ENCODE measurements at regions not wholly inside any gene's neighbourhood (a gene's known extent, or its start where the extent isn't known, plus 50 kb on each side); places are given as distances from the start of the nearest gene placed in this dataset.

- DNase-seq (ENCODE audit: low read depth in 3 of 3) = no peak
Observed at GRCh38 chr13:62321139-62321538, 905.5 kb upstream of the PCDH20 start.

- no peak for DNase-seq (ENCODE audit: low read depth in 3 of 3)
Observed at GRCh38 chr13:62320129-62321108, 904.8 kb upstream of the PCDH20 start.

GRCh38 chr13:62309904-62310303 is 894.3 kb upstream of the PCDH20 start:
- DNase-seq (ENCODE audit: low read depth in 3 of 3) = no peak

GRCh38 chr13:62305756-62306155 is 890.1 kb upstream of the PCDH20 start:
- DNase-seq (ENCODE audit: low read depth in 3 of 3) = no peak

- DNase-seq (ENCODE audit: low read depth in 3 of 3) = no peak
Observed at GRCh38 chr13:62302341-62302740, 886.7 kb upstream of the PCDH20 start.

- no peak for DNase-seq (ENCODE audit: low read depth in 3 of 3)
Observed at GRCh38 chr13:62299988-62300387, 884.3 kb upstream of the PCDH20 start.

- no peak for DNase-seq (ENCODE audit: low read depth in 3 of 3)
Observed at GRCh38 chr13:62296812-62297211, 881.2 kb upstream of the PCDH20 start.

GRCh38 chr13:62294244-62294643 is 878.6 kb upstream of the PCDH20 start:
- DNase-seq (ENCODE audit: low read depth in 3 of 3) = no peak

- DNase-seq (ENCODE audit: low read depth in 3 of 3) = no peak
Observed at GRCh38 chr13:62292714-62293480, 877.2 kb upstream of the PCDH20 start.

GRCh38 chr13:62290542-62290941 is 874.9 kb upstream of the PCDH20 start:
- DNase-seq (ENCODE audit: low read depth in 3 of 3) = no peak

- DNase-seq (ENCODE audit: low read depth in 3 of 3) = no peak
Observed at GRCh38 chr13:62287764-62288163, 872.1 kb upstream of the PCDH20 start.

- DNase-seq (ENCODE audit: low read depth in 3 of 3) = no peak
Observed at GRCh38 chr13:62280590-62280989, 864.9 kb upstream of the PCDH20 start.

GRCh38 chr13:62278271-62278670 is 862.6 kb upstream of the PCDH20 start:
- DNase-seq (ENCODE audit: low read depth in 3 of 3) = no peak

- no peak for DNase-seq (ENCODE audit: low read depth in 3 of 3)
Observed at GRCh38 chr13:62251734-62252133, 836.1 kb upstream of the PCDH20 start.

- no peak for DNase-seq (ENCODE audit: low read depth in 3 of 3)
Observed at GRCh38 chr13:62250501-62251201, 835.0 kb upstream of the PCDH20 start.

GRCh38 chr13:62246581-62246980 is 830.9 kb upstream of the PCDH20 start:
- no peak for DNase-seq (ENCODE audit: low read depth in 3 of 3)

GRCh38 chr13:62243106-62243505 is 827.5 kb upstream of the PCDH20 start:
- no peak for DNase-seq (ENCODE audit: low read depth in 3 of 3)

- no peak for DNase-seq (ENCODE audit: low read depth in 3 of 3)
Observed at GRCh38 chr13:62234780-62235440, 819.3 kb upstream of the PCDH20 start.

- no peak for DNase-seq (ENCODE audit: low read depth in 3 of 3)
Observed at GRCh38 chr13:62210951-62211350, 795.3 kb upstream of the PCDH20 start.

GRCh38 chr13:62209529-62209928 is 793.9 kb upstream of the PCDH20 start:
- no peak for DNase-seq (ENCODE audit: low read depth in 3 of 3)

GRCh38 chr13:62207388-62207787 is 791.7 kb upstream of the PCDH20 start:
- DNase-seq (ENCODE audit: low read depth in 3 of 3) = no peak

GRCh38 chr13:62206165-62206564 is 790.5 kb upstream of the PCDH20 start:
- no peak for DNase-seq (ENCODE audit: low read depth in 3 of 3)
